ENCODE measurements at regions not wholly inside any gene's neighbourhood (a gene's known extent, or its start where the extent isn't known, plus 50 kb on each side); places are given as distances from the start of the nearest gene placed in this dataset.

- Histone ChIP-seq H3K4me1 (no peaks in the 10 kb centered on the region), H3K4me3 (ENCODE audit: low read depth, low read length) (no peak overlapping the region), H3K27me3 (no peaks in the 10 kb centered on the region), H3K9me3 (no peaks in the 10 kb centered on the region), H3K36me3 (no peaks in the 10 kb centered on the region)
- TF ChIP-seq, protein P1, sequence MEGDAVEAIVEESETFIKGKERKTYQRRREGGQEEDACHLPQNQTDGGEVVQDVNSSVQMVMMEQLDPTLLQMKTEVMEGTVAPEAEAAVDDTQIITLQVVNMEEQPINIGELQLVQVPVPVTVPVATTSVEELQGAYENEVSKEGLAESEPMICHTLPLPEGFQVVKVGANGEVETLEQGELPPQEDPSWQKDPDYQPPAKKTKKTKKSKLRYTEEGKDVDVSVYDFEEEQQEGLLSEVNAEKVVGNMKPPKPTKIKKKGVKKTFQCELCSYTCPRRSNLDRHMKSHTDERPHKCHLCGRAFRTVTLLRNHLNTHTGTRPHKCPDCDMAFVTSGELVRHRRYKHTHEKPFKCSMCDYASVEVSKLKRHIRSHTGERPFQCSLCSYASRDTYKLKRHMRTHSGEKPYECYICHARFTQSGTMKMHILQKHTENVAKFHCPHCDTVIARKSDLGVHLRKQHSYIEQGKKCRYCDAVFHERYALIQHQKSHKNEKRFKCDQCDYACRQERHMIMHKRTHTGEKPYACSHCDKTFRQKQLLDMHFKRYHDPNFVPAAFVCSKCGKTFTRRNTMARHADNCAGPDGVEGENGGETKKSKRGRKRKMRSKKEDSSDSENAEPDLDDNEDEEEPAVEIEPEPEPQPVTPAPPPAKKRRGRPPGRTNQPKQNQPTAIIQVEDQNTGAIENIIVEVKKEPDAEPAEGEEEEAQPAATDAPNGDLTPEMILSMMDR (IDR thresholded peaks at IDR 0.05; ENCODE audit: low read depth, low read length) = no peak
- DNase-seq = no peak
Measured at GRCh38 chr16:62661435-62661834, 625.2 kb upstream of the CDH8 start.

GRCh38 chr16:62657116-62657515 is 620.9 kb upstream of the CDH8 start:
- Histone ChIP-seq H3K27me3 (no peaks in the 10 kb centered on the region), H3K4me3 (ENCODE audit: low read depth, low read length) (no peak overlapping the region), H3K9me3 (no peaks in the 10 kb centered on the region), H3K4me1 (no peaks in the 10 kb centered on the region), H3K36me3 (no peaks in the 10 kb centered on the region)
- DNase-seq = no peak
- TF ChIP-seq, protein P1 (IDR thresholded peaks at IDR 0.05; ENCODE audit: low read depth, low read length) = no peak

GRCh38 chr16:62652441-62653120 is 616.3 kb upstream of the CDH8 start:
- no peaks in the 10 kb centered on the region for H3K4me1 ChIP-seq
- TF ChIP-seq, protein P1 (IDR thresholded peaks at IDR 0.05; ENCODE audit: low read depth, low read length) = no peak
- no peaks in the 10 kb centered on the region for H3K27me3 ChIP-seq
- H3K4me3 ChIP-seq (ENCODE audit: low read depth, low read length) = no peak overlapping the region
- no peaks in the 10 kb centered on the region for H3K36me3 ChIP-seq
- DNase-seq = no peak
- no peaks in the 10 kb centered on the region for H3K9me3 ChIP-seq

GRCh38 chr16:62648256-62648655 is 612.0 kb upstream of the CDH8 start:
- DNase-seq = no peak
- TF ChIP-seq, protein P1 (IDR thresholded peaks at IDR 0.05; ENCODE audit: low read depth, low read length) = no peak
- Histone ChIP-seq H3K4me1 (no peaks in the 10 kb centered on the region), H3K36me3 (no peaks in the 10 kb centered on the region), H3K27me3 (no peaks in the 10 kb centered on the region), H3K4me3 (ENCODE audit: low read depth, low read length) (no peak overlapping the region), H3K9me3 (no peaks in the 10 kb centered on the region)

DNA sequence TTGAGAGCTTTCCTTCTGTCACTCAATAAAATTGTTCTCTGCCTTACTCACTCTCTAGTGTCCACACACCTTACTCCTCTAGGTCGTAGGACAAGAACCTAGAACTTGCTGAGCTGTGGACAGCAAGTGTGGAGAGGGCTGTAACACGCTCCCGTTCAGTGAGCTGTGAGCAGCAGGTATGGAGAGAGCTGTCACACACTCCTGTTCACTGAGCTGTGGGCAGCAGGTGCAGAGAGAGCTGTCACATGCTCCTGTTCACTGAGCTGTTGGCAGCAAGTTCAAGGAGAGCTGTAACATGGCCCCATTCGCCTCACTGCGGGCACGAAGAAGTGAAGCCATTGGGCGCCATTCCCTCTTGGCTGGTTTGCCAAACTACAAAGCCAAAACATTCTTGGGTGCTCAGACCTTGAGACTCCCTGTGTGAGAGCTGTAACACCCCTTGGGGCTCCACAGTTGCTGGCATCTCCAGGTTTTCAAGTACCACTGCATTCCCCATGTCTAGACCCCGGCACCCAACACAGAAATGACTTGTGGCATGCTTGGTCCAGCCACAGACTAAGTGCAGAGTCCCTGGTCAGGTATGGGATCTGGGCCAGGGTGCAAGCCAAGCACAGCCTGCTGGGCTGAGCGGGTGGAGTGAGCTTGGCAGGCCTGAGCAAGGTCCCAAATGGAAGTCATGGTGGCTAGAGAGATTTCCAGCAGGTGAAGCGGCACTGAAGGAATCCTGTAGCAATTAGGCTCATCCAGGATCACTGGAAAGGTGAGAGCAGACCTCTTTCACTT is 608.0 kb upstream of the CDH8 start:
- no peak overlapping the region for H3K4me3 ChIP-seq (ENCODE audit: low read depth, low read length)
- peaks cover 7% of the 10 kb centered on the region; the same call in 1 of the 2 replicates for H3K4me1 ChIP-seq
- TF ChIP-seq, protein P1 (IDR thresholded peaks at IDR 0.05; ENCODE audit: low read depth, low read length) = no peak
- no peaks in the 10 kb centered on the region for H3K27me3 ChIP-seq
- H3K36me3 ChIP-seq = no peaks in the 10 kb centered on the region
- H3K9me3 ChIP-seq = no peaks in the 10 kb centered on the region
- DNase-seq = no peak

- TF ChIP-seq, protein P1 (IDR thresholded peaks at IDR 0.05; ENCODE audit: low read depth, low read length) = no peak
Measured at GRCh38 chr16:62642677-62643076, 606.4 kb upstream of the CDH8 start.

More at GRCh38 chr16:62642677-62643076, 606.4 kb upstream of the CDH8 start:
- H3K4me1 ChIP-seq = peaks cover 7% of the 10 kb centered on the region; the same call in 1 of the 2 replicates
- H3K9me3 ChIP-seq = no peaks in the 10 kb centered on the region
- no peaks in the 10 kb centered on the region for H3K36me3 ChIP-seq
- no peak overlapping the region for H3K4me3 ChIP-seq (ENCODE audit: low read depth, low read length)
- no peak for DNase-seq
- no peaks in the 10 kb centered on the region for H3K27me3 ChIP-seq
